HepG2 (cell line): ENCODE measurements at regions not wholly inside any gene's neighbourhood (a gene's known extent, or its start where the extent isn't known, plus 50 kb on each side); places are given as distances from the start of the nearest gene placed in this dataset.

Experiments used
- ATAC-seq: fragments of 200-7000 bp; cut with Tn5 transposase; 3 replicates; pipeline ENCODE4 v1.9.1; 2020; ENCODE audit warnings: mild to moderate bottlenecking, moderate library complexity
- BruUV-seq: library from RNA; stranded (reverse); fragments of 400-500 nt; replicated peaks from 2 replicates; lab custom pipeline; 2021; lab: Mats Ljungman, UMichigan
- CTCF ChIA-PET: fragments of 300-600 bp; formaldehyde crosslinking; extraction: SDS; loops from one replicate; lab custom pipeline; 2021; ENCODE audit warnings: low total read pairs, inconsistent platforms, low intra/inter-chr PET ratio; lab: Yijun Ruan, JAX
- POLR2A ChIA-PET: fragments of 350-600 bp; sonication (Branson Sonifier 250); formaldehyde crosslinking; loops from one replicate; lab custom pipeline; 2020; ENCODE audit warnings: antibody characterized with exemption, inconsistent platforms; lab: Yijun Ruan, JAX
- DNase-seq: peaks from one replicate; pipeline ENCODE4 v3.0.0-alpha.2; 2015; ENCODE audit warnings: low spot score
- FAIRE-seq: peaks from 3 replicates; lab custom pipeline; 2011; peaks lifted over from hg19 to GRCh38; lab: Jason Lieb, UNC
- H2AFZ ChIP-seq: one replicate; pipeline ENCODE4 v1.6.1; 2011; ENCODE audit warnings: low read length, inconsistent platforms
- H3K27ac ChIP-seq: fragments of 300-600 bp; 3 replicates; pipeline ENCODE4 v1.8.0; 2011; ENCODE audit warnings: mixed run types, mild to moderate bottlenecking, mixed read lengths, low read length, inconsistent platforms; ENCODE audit not compliant: insufficient read depth; ENCODE audit errors: extremely low read length
- H3K27me3 ChIP-seq, 2 experiments: fragments of 200-600 bp in 1 of 2; 2 replicates in 1 of 2; 3 replicates in 1 of 2; pipeline versions ENCODE4 v1.6.0 to v1.8.0; 2011; ENCODE audit warnings: low read length in 2 of 2, mild to moderate bottlenecking in 2 of 2, moderate library complexity in 2 of 2, inconsistent platforms in 1 of 2; ENCODE audit not compliant: insufficient read depth in 2 of 2, control insufficient read depth in 1 of 2
- H3K36me3 ChIP-seq, 2 experiments: fragments of 200-600 bp in 1 of 2; replicated peaks in 1 of 2; 2 replicates in 1 of 2; 3 replicates in 1 of 2; pipeline versions ENCODE4 v1.5.1 to v1.8.0; 2011; ENCODE audit warnings: low read length in 2 of 2, inconsistent platforms in 1 of 2; ENCODE audit not compliant: insufficient read depth in 2 of 2, control insufficient read depth in 1 of 2
- H3K4me1 ChIP-seq: 2 replicates; pipeline ENCODE4 v1.5.1; 2012; ENCODE audit warnings: low read length, inconsistent platforms; ENCODE audit not compliant: insufficient read depth
- H3K4me2 ChIP-seq: 2 replicates; pipeline ENCODE4 v1.6.0; 2011; ENCODE audit warnings: low read depth, low read length, inconsistent platforms
- H3K4me3 ChIP-seq, 3 experiments: fragments of 200-600 bp in 1 of 3; sonication (generic), shearing (Covaris generic) in 1 of 3; replicated peaks in 1 of 3; 2 replicates each; pipeline ENCODE4 v1.5.1; 2011 to 2016; ENCODE audit warnings: low read length in 3 of 3, inconsistent platforms in 2 of 3, low read depth in 2 of 3, mild to moderate bottlenecking in 2 of 3, control low read depth in 1 of 3, mixed read lengths in 1 of 3; ENCODE audit not compliant: insufficient read depth in 1 of 3
- H3K79me2 ChIP-seq: one replicate; pipeline ENCODE4 v1.6.1; 2011; ENCODE audit warnings: low read length, inconsistent platforms; ENCODE audit not compliant: insufficient read depth
- H3K9ac ChIP-seq: 2 replicates; pipeline ENCODE4 v1.6.0; 2011; ENCODE audit warnings: mild to moderate bottlenecking, low read depth, low read length, inconsistent platforms; ENCODE audit not compliant: insufficient read depth
- H3K9me3 ChIP-seq: 2 replicates; pipeline ENCODE4 v1.5.1; 2012; ENCODE audit warnings: mild to moderate bottlenecking, low read length
- H4K20me1 ChIP-seq: 2 replicates; pipeline ENCODE4 v1.6.0; 2011; ENCODE audit warnings: inconsistent platforms, mild to moderate bottlenecking, low read length, moderate library complexity; ENCODE audit not compliant: insufficient read depth
- CAMTA2 ChIP-seq: sonication (generic); formaldehyde crosslinking; IDR thresholded peaks from 2 replicates; pipeline ENCODE4 v1.4.0; 2020; ENCODE audit warnings: mild to moderate bottlenecking, missing genetic modification reagents, borderline replicate concordance
- CHD2 ChIP-seq: IDR thresholded peaks from 2 replicates; pipeline ENCODE4 v1.6.1; 2011; ENCODE audit warnings: low read depth, low read length, improper control_type of control experiment
- GABPA ChIP-seq, 2 experiments: IDR thresholded peaks; 2 replicates each; pipeline ENCODE4 v1.6.1; 2011 to 2016; ENCODE audit warnings: low read depth in 2 of 2, low read length in 1 of 2, missing biosample characterization in 1 of 2, missing genetic modification characterization in 1 of 2
- KLF12 ChIP-seq: sonication (generic); formaldehyde crosslinking; IDR thresholded peaks from 2 replicates; pipeline ENCODE4 v1.4.0; 2020; ENCODE audit warnings: missing genetic modification reagents, borderline replicate concordance
- NR2F1 ChIP-seq, 2 experiments: fragments of 450-650 bp in 1 of 2; formaldehyde crosslinking in 1 of 2; IDR thresholded peaks; 2 replicates each; pipeline versions ENCODE4 v1.5.0 to v1.6.1; 2016 to 2020; ENCODE audit warnings: mild to moderate bottlenecking in 1 of 2, missing compliant biosample characterization in 1 of 2, missing genetic modification reagents in 1 of 2, moderate library complexity in 1 of 2
- PRDM10 ChIP-seq: sonication (generic); formaldehyde crosslinking; IDR thresholded peaks from 2 replicates; pipeline ENCODE4 v1.4.0; 2020; ENCODE audit warnings: low read depth, missing genetic modification reagents
- RBAK ChIP-seq: sonication (generic); formaldehyde crosslinking; IDR thresholded peaks from 2 replicates; pipeline ENCODE4 v1.5.1; 2020; ENCODE audit warnings: mild to moderate bottlenecking, missing genetic modification reagents
- ZNF235 ChIP-seq: sonication (generic); formaldehyde crosslinking; IDR thresholded peaks from 2 replicates; pipeline ENCODE4 v1.8.1; 2023; ENCODE audit warnings: mild to moderate bottlenecking, missing genetic modification reagents, borderline replicate concordance
- WGBS: methylation state at CpG from one replicate; pipeline ENCODE4 v1.1.6; 2017; ENCODE audit warnings: low lambda C conversion rate; 5-methylcytosine and 5-hydroxymethylcytosine counted together
- in situ Hi-C: cut with HindIII; loops from 2 replicates; pipeline ENCODE4 v1.10.0; 2017; ENCODE audit warnings: low pct_unique_long_range_greater_than_20kb; ENCODE audit not compliant: extremely low pct_ligation_motif_present
- intact Hi-C: fragments of 100-400 bp; cut with micrococcal nuclease; formaldehyde crosslinking; loops from one replicate; pipeline ENCODE4 v1.10.0; 2022; ENCODE audit not compliant: unreplicated experiment

GRCh38 chr10:60467202-60467546 lies 77.5 kb upstream of the ANK3 start:
- under 1% methylated on average over 3 of the region's 3 CpGs for WGBS
- in situ Hi-C loops: no loop called here
- ChIA-PET CTCF (no interaction called here), POLR2A (no interaction called here)
- Histone ChIP-seq H3K4me3 (no peak overlapping the region), H3K4me1 (no peaks in the 10 kb centered on the region), H4K20me1 (no peaks in the 10 kb centered on the region), H3K27me3 (no peaks in the 10 kb centered on the region), H3K27ac (no peak overlapping the region), H3K79me2 (no peaks in the 10 kb centered on the region), H3K9me3 (no peaks in the 10 kb centered on the region), H2AFZ (no peak overlapping the region), H3K4me2 (no peak overlapping the region), H3K9ac (no peak overlapping the region), H3K36me3 (no peaks in the 10 kb centered on the region)
- no TSS peak for BruUV-seq
- ATAC-seq (no peak), DNase-seq (no peak), FAIRE-seq (no peak)
- no peak for TF ChIP-seq GABPA (IDR thresholded peaks at IDR 0.05; ENCODE audit: low read depth, low read length)
- TF ChIP-seq GABPA (CRISPR knock-in tag; IDR thresholded peaks at IDR 0.05; ENCODE audit: low read depth): no peak
- no peak for TF ChIP-seq KLF12
- no peak for TF ChIP-seq ZNF235 (CRISPR knock-in tag)
- no peak for TF ChIP-seq CAMTA2 (CRISPR knock-in tag)
- no peak for TF ChIP-seq CHD2
- TF ChIP-seq NR2F1 (CRISPR knock-in tag; IDR thresholded peaks at IDR 0.05): no peak
- no peak for TF ChIP-seq PRDM10
- TF ChIP-seq RBAK (CRISPR knock-in tag): no peak
- intact Hi-C loops: no loop called here
